ENCODE measurements at regions not wholly inside any gene's neighbourhood (a gene's known extent, or its start where the extent isn't known, plus 50 kb on each side); places are given as distances from the start of the nearest gene placed in this dataset.

GRCh38 chr12:116469344-116469743 is 89.8 kb upstream of the MAP1LC3B2 start:
- H3K9me2 ChIP-seq (replicated peaks; ENCODE audit: insufficient read depth): no peaks in the 10 kb centered on the region
- TF ChIP-seq EZH2 (IDR thresholded peaks at IDR 0.05; ENCODE audit: borderline replicate concordance) (no peak), EZH2phosphoT487 (IDR thresholded peaks at IDR 0.05; ENCODE audit: low read depth, severe bottlenecking, unreplicated experiment) (no peak), CTCF (IDR thresholded peaks at IDR 0.05; ENCODE audit: poor library complexity) (no peak)
- H4K20me1 ChIP-seq (ENCODE audit: insufficient read depth, poor library complexity, severe bottlenecking): no peaks in the 10 kb centered on the region
- no peak overlapping the region for H3K4me3 ChIP-seq
- no peaks in the 10 kb centered on the region for H3K27me3 ChIP-seq
- no peak overlapping the region for H2AFZ ChIP-seq
- H3K79me2 ChIP-seq: no peaks in the 10 kb centered on the region
- H3K9me3 ChIP-seq (ENCODE audit: low read depth): no peaks in the 10 kb centered on the region
- no peak overlapping the region for H3K27ac ChIP-seq
- no peak for DNase-seq (ENCODE audit: low spot score)
- 86% methylated on average over 3 of the region's 3 CpGs for WGBS (ENCODE audit: low lambda C conversion rate, missing lambda C conversion rate)
- H3K4me2 ChIP-seq: no peak overlapping the region
- no peaks in the 10 kb centered on the region for H3K36me3 ChIP-seq (replicated peaks; ENCODE audit: insufficient read depth, low read depth)
- no peaks in the 10 kb centered on the region for H3K4me1 ChIP-seq (ENCODE audit: insufficient read depth)

- Histone ChIP-seq H3K79me2 (no peaks in the 10 kb centered on the region), H3K4me2 (no peak overlapping the region), H3K9me3 (ENCODE audit: low read depth) (peaks cover 4% of the 10 kb centered on the region), H3K27ac (no peak overlapping the region), H4K20me1 (ENCODE audit: insufficient read depth, poor library complexity, severe bottlenecking) (no peaks in the 10 kb centered on the region), H3K9me2 (replicated peaks; ENCODE audit: insufficient read depth) (no peaks in the 10 kb centered on the region), H3K36me3 (replicated peaks; ENCODE audit: insufficient read depth, low read depth) (no peaks in the 10 kb centered on the region), H3K4me3 (no peak overlapping the region), H3K27me3 (no peaks in the 10 kb centered on the region), H3K4me1 (ENCODE audit: insufficient read depth) (no peaks in the 10 kb centered on the region), H2AFZ (no peak overlapping the region)
- TF ChIP-seq EZH2phosphoT487 (IDR thresholded peaks at IDR 0.05; ENCODE audit: low read depth, severe bottlenecking, unreplicated experiment): no peak
- no peak for TF ChIP-seq EZH2 (IDR thresholded peaks at IDR 0.05; ENCODE audit: borderline replicate concordance)
- no peak for TF ChIP-seq CTCF (IDR thresholded peaks at IDR 0.05; ENCODE audit: poor library complexity)
- WGBS (ENCODE audit: low lambda C conversion rate, missing lambda C conversion rate): 81% methylated on average over 5 of the region's 5 CpGs
- DNase-seq (ENCODE audit: low spot score): no peak
Observed at GRCh38 chr12:116471544-116471943, 87.6 kb upstream of the MAP1LC3B2 start.

- Histone ChIP-seq H3K27me3 (no peaks in the 10 kb centered on the region), H3K4me2 (no peak overlapping the region), H3K4me3 (no peak overlapping the region), H3K36me3 (replicated peaks; ENCODE audit: insufficient read depth, low read depth) (no peaks in the 10 kb centered on the region), H3K9me2 (replicated peaks; ENCODE audit: insufficient read depth) (no peaks in the 10 kb centered on the region), H3K4me1 (ENCODE audit: insufficient read depth) (no peaks in the 10 kb centered on the region), H4K20me1 (ENCODE audit: insufficient read depth, poor library complexity, severe bottlenecking) (no peaks in the 10 kb centered on the region), H3K79me2 (no peaks in the 10 kb centered on the region), H3K9me3 (ENCODE audit: low read depth) (peaks cover 6% of the 10 kb centered on the region), H2AFZ (no peak overlapping the region), H3K27ac (no peak overlapping the region)
- TF ChIP-seq EZH2phosphoT487 (IDR thresholded peaks at IDR 0.05; ENCODE audit: low read depth, severe bottlenecking, unreplicated experiment) (no peak), EZH2 (IDR thresholded peaks at IDR 0.05; ENCODE audit: borderline replicate concordance) (no peak), CTCF (IDR thresholded peaks at IDR 0.05; ENCODE audit: poor library complexity) (no peak)
- no peak for DNase-seq (ENCODE audit: low spot score)
- WGBS (ENCODE audit: low lambda C conversion rate, missing lambda C conversion rate): 78% methylated on average over 4 of the region's 4 CpGs
Observed at GRCh38 chr12:116472193-116472592, 87.0 kb upstream of the MAP1LC3B2 start.

GRCh38 chr12:116473416-116473815 is 85.8 kb upstream of the MAP1LC3B2 start:
- DNase-seq (ENCODE audit: low spot score): no peak
- TF ChIP-seq EZH2 (IDR thresholded peaks at IDR 0.05; ENCODE audit: borderline replicate concordance) (no peak), CTCF (IDR thresholded peaks at IDR 0.05; ENCODE audit: poor library complexity) (no peak), EZH2phosphoT487 (IDR thresholded peaks at IDR 0.05; ENCODE audit: low read depth, severe bottlenecking, unreplicated experiment) (no peak)
- no peaks in the 10 kb centered on the region for H3K79me2 ChIP-seq
- no peaks in the 10 kb centered on the region for H4K20me1 ChIP-seq (ENCODE audit: insufficient read depth, poor library complexity, severe bottlenecking)
- no peak overlapping the region for H3K27ac ChIP-seq
- H3K9me3 ChIP-seq (ENCODE audit: low read depth): peaks cover 6% of the 10 kb centered on the region
- H3K4me3 ChIP-seq: no peak overlapping the region
- H3K36me3 ChIP-seq (replicated peaks; ENCODE audit: insufficient read depth, low read depth): no peaks in the 10 kb centered on the region
- no peak overlapping the region for H2AFZ ChIP-seq
- H3K4me2 ChIP-seq: no peak overlapping the region
- no peaks in the 10 kb centered on the region for H3K4me1 ChIP-seq (ENCODE audit: insufficient read depth)
- no peaks in the 10 kb centered on the region for H3K9me2 ChIP-seq (replicated peaks; ENCODE audit: insufficient read depth)
- 100% methylated on average over 1 of the region's 1 CpG for WGBS (ENCODE audit: low lambda C conversion rate, missing lambda C conversion rate)
- no peaks in the 10 kb centered on the region for H3K27me3 ChIP-seq

All from hepatocyte (in vitro differentiated cells).